ENCODE measurements at regions not wholly inside any gene's neighbourhood (a gene's known extent, or its start where the extent isn't known, plus 50 kb on each side); places are given as distances from the start of the nearest gene placed in this dataset.

GRCh38 chr11:37968148-37968547 lies 1370.1 kb upstream of the RAG2 start:
- no peak for TF ChIP-seq SPI1 (IDR thresholded peaks at IDR 0.05; ENCODE audit: borderline replicate concordance, low read depth)
- Histone ChIP-seq H3K27ac (replicated peaks) (no peak overlapping the region), H3K4me3 (replicated peaks; ENCODE audit: insufficient read depth, low read length) (no peak overlapping the region), H3K27me3 (ENCODE audit: insufficient read depth, poor library complexity, severe bottlenecking) (no peaks in the 10 kb centered on the region)
- DNase-seq (ENCODE audit: low read depth in 1 of 2, low spot score in 1 of 2), result no peak

- Histone ChIP-seq H3K27ac (replicated peaks) (no peak overlapping the region), H3K27me3 (ENCODE audit: insufficient read depth, poor library complexity, severe bottlenecking) (no peaks in the 10 kb centered on the region), H3K4me3 (replicated peaks; ENCODE audit: insufficient read depth, low read length) (no peak overlapping the region)
- DNase-seq (ENCODE audit: low read depth in 1 of 2, low spot score in 1 of 2), result no peak
- TF ChIP-seq SPI1 (IDR thresholded peaks at IDR 0.05; ENCODE audit: borderline replicate concordance, low read depth) (no peak), POLR2AphosphoS5 (IDR thresholded peaks at IDR 0.05; ENCODE audit: low read depth) (no peak), GABPA (IDR thresholded peaks at IDR 0.05; ENCODE audit: low read depth) (no peak), CTCF (IDR thresholded peaks at IDR 0.05; ENCODE audit: insufficient read depth, low read length) (no peak), REST (IDR thresholded peaks at IDR 0.05; ENCODE audit: insufficient replicate concordance, low read depth) (no peak)
These were observed 1369.6 kb upstream of the RAG2 start for GRCh38 chr11:37967635-37968034.

GRCh38 chr11:37963440-37963839 lies 1365.4 kb upstream of the RAG2 start:
- Histone ChIP-seq H3K27me3 (ENCODE audit: insufficient read depth, poor library complexity, severe bottlenecking) (no peaks in the 10 kb centered on the region), H3K4me3 (replicated peaks; ENCODE audit: insufficient read depth, low read length) (no peak overlapping the region), H3K27ac (replicated peaks) (no peak overlapping the region)
- TF ChIP-seq GABPA (IDR thresholded peaks at IDR 0.05; ENCODE audit: low read depth) (no peak), CTCF (IDR thresholded peaks at IDR 0.05; ENCODE audit: insufficient read depth, low read length) (no peak), POLR2AphosphoS5 (IDR thresholded peaks at IDR 0.05; ENCODE audit: low read depth) (no peak), REST (IDR thresholded peaks at IDR 0.05; ENCODE audit: insufficient replicate concordance, low read depth) (no peak), SPI1 (IDR thresholded peaks at IDR 0.05; ENCODE audit: borderline replicate concordance, low read depth) (no peak)
- DNase-seq (ENCODE audit: low read depth in 1 of 2, low spot score in 1 of 2), result no peak

GRCh38 chr11:37957717-37958116 lies 1359.7 kb upstream of the RAG2 start:
- no peak for DNase-seq (ENCODE audit: low read depth in 1 of 2, low spot score in 1 of 2)
- H3K27me3 ChIP-seq (ENCODE audit: insufficient read depth, poor library complexity, severe bottlenecking), result no peaks in the 10 kb centered on the region
- no peak overlapping the region for H3K27ac ChIP-seq (replicated peaks)
- no peak for TF ChIP-seq POLR2AphosphoS5 (IDR thresholded peaks at IDR 0.05; ENCODE audit: low read depth)
- TF ChIP-seq REST (IDR thresholded peaks at IDR 0.05; ENCODE audit: insufficient replicate concordance, low read depth), result no peak
- TF ChIP-seq SPI1 (IDR thresholded peaks at IDR 0.05; ENCODE audit: borderline replicate concordance, low read depth), result no peak
- TF ChIP-seq CTCF (IDR thresholded peaks at IDR 0.05; ENCODE audit: insufficient read depth, low read length), result no peak
- no peak for TF ChIP-seq GABPA (IDR thresholded peaks at IDR 0.05; ENCODE audit: low read depth)
- H3K4me3 ChIP-seq (replicated peaks; ENCODE audit: insufficient read depth, low read length), result no peak overlapping the region

Measured in HL-60 (cell line).